Kidney epithelial cell (primary cell): ENCODE measurements at regions not wholly inside any gene's neighbourhood (a gene's known extent, or its start where the extent isn't known, plus 50 kb on each side); places are given as distances from the start of the nearest gene placed in this dataset.

Experiments used
- DNase-seq: peaks from one replicate; pipeline ENCODE4 v3.0.0-alpha.2; 2010; ENCODE audit warnings: low read depth
- H3K27me3 ChIP-seq: 2 replicates; pipeline ENCODE4 v1.6.0; 2011; ENCODE audit warnings: low read length; ENCODE audit not compliant: control insufficient read depth, insufficient read depth
- H3K36me3 ChIP-seq: 2 replicates; pipeline ENCODE4 v1.5.1; 2011; ENCODE audit warnings: low read length; ENCODE audit not compliant: control insufficient read depth, insufficient read depth
- H3K4me3 ChIP-seq: 2 replicates; pipeline ENCODE4 v1.5.1; 2011; ENCODE audit warnings: low read depth, mild to moderate bottlenecking, control low read depth, low read length
- CTCF ChIP-seq: IDR thresholded peaks from 2 replicates; pipeline ENCODE4 v1.5.1; 2011; ENCODE audit warnings: mild to moderate bottlenecking, moderate library complexity, low read length, control low read depth, inconsistent platforms; ENCODE audit not compliant: insufficient read depth, poor library complexity, severe bottlenecking

- no peak for DNase-seq
- Histone ChIP-seq H3K27me3 (no peaks in the 10 kb centered on the region), H3K36me3 (no peaks in the 10 kb centered on the region), H3K4me3 (no peak overlapping the region)
- no peak for TF ChIP-seq CTCF
Observed at GRCh38 chr6:25179051-25179778, 100.0 kb upstream of the CARMIL1 start.

GRCh38 chr6:25180630-25181349 is 98.4 kb upstream of the CARMIL1 start:
- DNase-seq: no peak
- H3K36me3 ChIP-seq: no peaks in the 10 kb centered on the region
- H3K27me3 ChIP-seq: no peaks in the 10 kb centered on the region
- no peak overlapping the region for H3K4me3 ChIP-seq
- no peak for TF ChIP-seq CTCF

GRCh38 chr6:25181350-25181724 is 97.8 kb upstream of the CARMIL1 start:
- Histone ChIP-seq H3K36me3 (no peaks in the 10 kb centered on the region), H3K27me3 (no peaks in the 10 kb centered on the region), H3K4me3 (no peak overlapping the region)
- no peak for DNase-seq
- no peak for TF ChIP-seq CTCF

- TF ChIP-seq CTCF: no peak
- H3K4me3 ChIP-seq: no peak overlapping the region
- no peak for DNase-seq
- H3K27me3 ChIP-seq: no peaks in the 10 kb centered on the region
- no peaks in the 10 kb centered on the region for H3K36me3 ChIP-seq
Observed at GRCh38 chr6:25181923-25182322, 97.3 kb upstream of the CARMIL1 start.

GRCh38 chr6:25186919-25187318 is 92.3 kb upstream of the CARMIL1 start:
- no peak for DNase-seq
- Histone ChIP-seq H3K27me3 (no peaks in the 10 kb centered on the region), H3K4me3 (no peak overlapping the region), H3K36me3 (no peaks in the 10 kb centered on the region)
- no peak for TF ChIP-seq CTCF
